IMR-90 (cell line): ENCODE measurements at regions not wholly inside any gene's neighbourhood (a gene's known extent, or its start where the extent isn't known, plus 50 kb on each side); places are given as distances from the start of the nearest gene placed in this dataset.

ENCODE experiments used
- CEBPB ChIP-seq: IDR thresholded peaks from 2 replicates; pipeline ENCODE4 v1.6.1; 2012; ENCODE audit warnings: low read depth, low read length, improper control_type of control experiment
- CTCF ChIP-seq: conservative IDR thresholded peaks from 2 replicates; pipeline ENCODE4 v1.5.1; 2012; ENCODE audit warnings: mild to moderate bottlenecking, low read depth, low read length, improper control_type of control experiment
- ELK1 ChIP-seq: fragments of 150-350 bp; IDR thresholded peaks from 2 replicates; pipeline ENCODE4 v1.6.1; 2016; ENCODE audit warnings: low read depth, mild to moderate bottlenecking, low read length, moderate library complexity, borderline replicate concordance
- FOS ChIP-seq: fragments of 150-350 bp; IDR thresholded peaks from 2 replicates; pipeline ENCODE4 v1.6.1; 2016; ENCODE audit warnings: low read depth, low read length
- MXI1 ChIP-seq: IDR thresholded peaks from 2 replicates; pipeline ENCODE4 v1.6.1; 2012; ENCODE audit warnings: low read depth, mild to moderate bottlenecking, low read length, moderate library complexity, borderline replicate concordance
- RAD21 ChIP-seq: IDR thresholded peaks from 2 replicates; pipeline ENCODE4 v1.6.1; 2012; ENCODE audit warnings: low read length, improper control_type of control experiment
- RCOR1 ChIP-seq: IDR thresholded peaks from 2 replicates; pipeline ENCODE4 v1.6.1; 2012; ENCODE audit warnings: mild to moderate bottlenecking, low read length, improper control_type of control experiment; ENCODE audit not compliant: insufficient replicate concordance
- SMC3 ChIP-seq: fragments of 150-350 bp; IDR thresholded peaks from 2 replicates; pipeline ENCODE4 v1.6.1; 2016; ENCODE audit warnings: low read depth, mild to moderate bottlenecking, antibody characterized with exemption, low read length, moderate library complexity

GRCh38 chr2:128591861-128592822 is 273.5 kb upstream of the HS6ST1 start:
- TF ChIP-seq SMC3 = no peak
- TF ChIP-seq CTCF = no peak
- TF ChIP-seq RCOR1 = no peak
- no peak for TF ChIP-seq ELK1
- no peak for TF ChIP-seq MXI1
- no peak for TF ChIP-seq CEBPB
- no peak for TF ChIP-seq RAD21
- no peak for TF ChIP-seq FOS
